ENCODE measurements at regions not wholly inside any gene's neighbourhood (a gene's known extent, or its start where the extent isn't known, plus 50 kb on each side); places are given as distances from the start of the nearest gene placed in this dataset.

- intact Hi-C loops (cut with micrococcal nuclease) (loop anchor here (1.0 to 5.0 kb wide), 5 partner anchors 120 to 481 kb away; no protein-coding TSS in a partner anchor), in situ Hi-C loops (cut with MboI; ENCODE audit: low sequenced_read_pairs) (no loop called here)
- BruUV-seq (replicated peaks) = no TSS peak
These were observed 159.9 kb upstream of the NAV2 start for GRCh38 chr11:19552656-19553260.

More at GRCh38 chr11:19552656-19553260, 159.9 kb upstream of the NAV2 start:
- no peak overlapping the region for H2AFZ ChIP-seq (replicated peaks; ENCODE audit: low read length, poor library complexity)
- H3K36me3 ChIP-seq (ENCODE audit: control insufficient read depth, insufficient read depth, low read length) = no peaks in the 10 kb centered on the region
- ATAC-seq (ENCODE audit: low read depth) (no peak), DNase-seq (no peak)
- H3K18ac ChIP-seq (ENCODE audit: low read depth, low read length) = no peak overlapping the region
- no peak overlapping the region for H3K56ac ChIP-seq (ENCODE audit: extremely low read depth, insufficient read depth, low read length)
- no peak overlapping the region for H4K5ac ChIP-seq (ENCODE audit: low read depth, low read length)
- H3K4me1 ChIP-seq (ENCODE audit: control insufficient read depth, insufficient read depth, low read length) = no peaks in the 10 kb centered on the region
- H3K4ac ChIP-seq (ENCODE audit: low read depth, low read length) = no peak overlapping the region
- H3K79me1 ChIP-seq (ENCODE audit: low read depth in 1 of 2, low read length in 2 of 2) = no peaks in the 10 kb centered on the region
- 20% methylated on average over 1 of the region's 8 CpGs; no CpG with 5 or more reads in 1 of the 2 experiments for WGBS, 2 experiments (ENCODE audit: extremely low coverage in 2 of 2, insufficient read length in 1 of 2)
- H3K27ac ChIP-seq (ENCODE audit: insufficient read depth, low read length) = no peak overlapping the region
- no peak overlapping the region for H3K23ac ChIP-seq (ENCODE audit: low read depth, low read length)
- H3K9ac ChIP-seq (ENCODE audit: low read depth, low read length) = no peak overlapping the region
- no peak overlapping the region for H2BK120ac ChIP-seq (ENCODE audit: low read depth, low read length)
- no peak overlapping the region for H3K4me3 ChIP-seq (ENCODE audit: insufficient read depth, low read depth, low read length)
- no peak overlapping the region for H2BK20ac ChIP-seq (ENCODE audit: low read depth, low read length)
- H3K4me2 ChIP-seq (ENCODE audit: low read depth, low read length) = no peak overlapping the region
- H4K91ac ChIP-seq (ENCODE audit: insufficient read depth, low read depth, low read length) = no peak overlapping the region
- H4K20me1 ChIP-seq (ENCODE audit: insufficient read depth, low read length) = no peaks in the 10 kb centered on the region
- H3K9me3 ChIP-seq (ENCODE audit: control insufficient read depth, insufficient read depth, low read length) = no peaks in the 10 kb centered on the region
- H2AK9ac ChIP-seq (replicated peaks; ENCODE audit: low read depth, low read length, poor library complexity) = no peak overlapping the region
- TF ChIP-seq RCOR1 (IDR thresholded peaks at IDR 0.05; ENCODE audit: insufficient replicate concordance, low read length) = no peak
- TF ChIP-seq CTCF (conservative IDR thresholded peaks at IDR 0.05; ENCODE audit: low read depth, low read length) = no peak
- TF ChIP-seq MAFK (IDR thresholded peaks at IDR 0.05; ENCODE audit: low read depth, low read length) = no peak
- TF ChIP-seq NFE2L2 (IDR thresholded peaks at IDR 0.05; ENCODE audit: low read depth, low read length) = no peak
- no peak for TF ChIP-seq ELK1 (IDR thresholded peaks at IDR 0.05; ENCODE audit: borderline replicate concordance, low read depth, low read length)
- no peak for TF ChIP-seq CHD1 (IDR thresholded peaks at IDR 0.05; ENCODE audit: low read depth, low read length)
- no peak for TF ChIP-seq CEBPB (IDR thresholded peaks at IDR 0.05; ENCODE audit: low read depth, low read length)
- no peak for TF ChIP-seq SMC3 (IDR thresholded peaks at IDR 0.05; ENCODE audit: low read depth, low read length)
- TF ChIP-seq BHLHE40 (IDR thresholded peaks at IDR 0.05; ENCODE audit: low read depth, low read length) = no peak
- no peak for TF ChIP-seq POLR2A (IDR thresholded peaks at IDR 0.05; ENCODE audit: low read depth, low read length)
- no peak for TF ChIP-seq RFX5 (IDR thresholded peaks at IDR 0.05; ENCODE audit: low read depth, low read length)
- TF ChIP-seq USF2 (IDR thresholded peaks at IDR 0.05; ENCODE audit: low read depth, low read length) = no peak
- no peak for TF ChIP-seq MXI1 (IDR thresholded peaks at IDR 0.05; ENCODE audit: borderline replicate concordance, low read depth, low read length)
- no peak for TF ChIP-seq MAZ (IDR thresholded peaks at IDR 0.05; ENCODE audit: borderline replicate concordance, low read depth, low read length)
- no peak for TF ChIP-seq RAD21 (IDR thresholded peaks at IDR 0.05; ENCODE audit: low read length)
- TF ChIP-seq FOS (IDR thresholded peaks at IDR 0.05; ENCODE audit: low read depth, low read length) = no peak
- POLR2A ChIA-PET (ENCODE audit: unreplicated experiment) = no interaction called here
- CTCF ChIA-PET = interaction anchor here (0.9 to 1.8 kb wide), 4 partner anchors 191 to 293 kb away, joined by 3 to 8 read pairs (median 5); no protein-coding TSS in a partner anchor
- no peak overlapping the region for H3K14ac ChIP-seq (replicated peaks; ENCODE audit: low read depth, low read length)
- peaks cover 35% of the 10 kb centered on the region for H3K27me3 ChIP-seq (ENCODE audit: control insufficient read depth, insufficient read depth, low read length)
- H2BK15ac ChIP-seq (ENCODE audit: low read depth, low read length) = no peak overlapping the region
- H4K8ac ChIP-seq (ENCODE audit: low read depth in 2 of 2, low read length in 2 of 2) = no peak overlapping the region
- dilution Hi-C loops (cut with HindIII; ENCODE audit: low sequenced_read_pairs, unreplicated experiment) = no loop called here
- H2AK5ac ChIP-seq (ENCODE audit: low read depth, low read length) = no peak overlapping the region
- no peak overlapping the region for H2BK5ac ChIP-seq (ENCODE audit: low read depth, low read length, poor library complexity, severe bottlenecking)
- no peaks in the 10 kb centered on the region for H3K9me1 ChIP-seq (ENCODE audit: insufficient read depth, low read length)
